ENCODE measurements at regions not wholly inside any gene's neighbourhood (a gene's known extent, or its start where the extent isn't known, plus 50 kb on each side); places are given as distances from the start of the nearest gene placed in this dataset.

DNA sequence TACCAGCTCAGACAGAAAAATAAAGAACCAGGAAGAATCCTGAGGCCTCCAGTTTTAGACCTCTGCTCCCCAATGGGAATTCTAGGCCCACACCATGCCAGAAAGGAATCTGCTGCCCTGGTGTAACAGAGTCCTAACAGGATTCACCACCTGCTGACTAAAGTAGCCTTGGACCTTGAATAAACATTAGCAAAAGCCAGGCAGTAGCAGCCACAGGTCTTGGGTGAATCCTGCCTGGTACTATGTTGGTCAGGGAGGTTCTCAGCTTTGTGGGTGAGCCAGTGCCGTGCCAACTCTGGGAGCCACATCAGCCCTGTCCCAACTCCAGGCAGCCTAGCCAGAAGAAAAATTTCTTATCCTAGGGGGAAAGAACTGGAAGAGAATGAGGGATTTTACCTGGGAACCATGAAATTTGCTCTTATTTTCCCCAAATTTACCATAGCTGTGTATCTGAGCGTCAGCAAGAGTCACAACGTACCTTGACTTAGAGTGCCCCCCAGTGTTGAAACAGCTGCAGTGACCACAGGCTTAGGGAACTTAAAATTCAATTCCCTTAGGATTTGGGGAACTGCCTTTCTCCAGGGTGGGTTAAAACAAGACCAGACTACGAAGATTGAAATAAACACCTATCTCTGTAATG is 1895.6 kb upstream of the PRR20A start:
- peak; percentile 17 for DNase-seq (ENCODE audit: low read depth)

GRCh38 chr13:55255236-55255635 is 1885.5 kb upstream of the PRR20A start:
- DNase-seq (ENCODE audit: low read depth), result no peak

DNA sequence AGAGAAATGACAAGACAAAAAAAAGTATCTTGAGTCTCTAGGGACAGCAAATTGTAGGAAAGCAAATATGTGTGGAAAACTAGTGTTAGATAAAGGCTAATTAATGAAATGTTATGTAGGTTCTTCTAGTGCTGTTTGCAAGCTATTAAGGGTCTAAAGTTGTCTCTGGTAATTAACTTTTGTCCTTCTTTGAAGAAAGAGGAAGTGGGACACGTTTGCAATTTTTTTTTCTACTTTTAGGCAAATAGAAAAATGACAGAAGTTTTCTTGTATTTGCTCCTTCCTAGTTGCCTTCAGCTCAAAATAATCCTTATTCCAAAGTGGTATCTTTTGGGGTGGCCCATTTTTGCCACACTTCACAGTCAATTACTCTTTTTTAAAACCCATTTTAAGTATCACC is 1877.7 kb upstream of the PRR20A start:
- no peak for DNase-seq (ENCODE audit: low read depth)

GRCh38 chr13:55266644-55267043 is 1874.1 kb upstream of the PRR20A start:
- no peak for DNase-seq (ENCODE audit: low read depth)

DNA sequence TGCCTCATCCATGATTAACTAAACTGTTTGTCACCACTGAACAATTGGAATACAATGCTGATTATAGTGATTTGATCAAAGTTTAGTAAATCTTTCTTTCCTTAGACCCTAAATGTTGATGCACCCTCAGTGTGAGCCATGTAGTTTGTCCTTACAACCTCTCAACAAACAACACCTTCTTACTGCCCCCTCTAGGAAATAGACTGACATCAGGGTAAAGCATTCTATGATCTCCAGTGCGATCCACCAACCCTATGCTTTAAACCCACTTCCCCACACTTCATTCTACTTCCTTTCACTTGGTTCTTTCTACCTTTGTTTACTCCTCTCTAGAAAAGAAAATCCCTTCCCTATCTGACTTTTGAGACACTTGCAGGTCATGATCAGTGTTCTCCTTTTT is 1842.5 kb upstream of the PRR20A start:
- no peak for DNase-seq (ENCODE audit: low read depth)

- no peak for DNase-seq (ENCODE audit: low read depth)
Measured at GRCh38 chr13:55302568-55302967, 1838.2 kb upstream of the PRR20A start.

DNA sequence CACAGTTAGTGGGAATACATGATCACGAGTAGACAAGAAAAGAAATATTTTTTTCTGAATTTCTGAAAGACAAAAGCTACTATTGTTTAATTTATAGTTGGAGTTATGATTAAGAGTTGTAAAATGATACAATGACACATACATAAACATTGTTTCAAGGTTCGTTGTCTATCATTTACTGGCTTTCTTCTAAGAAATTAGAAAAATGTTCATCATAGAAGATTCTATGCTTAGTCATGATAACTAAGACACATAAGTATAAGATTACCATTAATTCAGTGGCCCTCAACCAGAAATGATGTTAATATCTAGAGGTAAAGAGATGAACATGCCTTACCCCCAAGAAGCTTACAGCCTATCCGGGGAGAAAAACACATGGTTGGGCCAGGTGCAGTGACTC is 1832.8 kb upstream of the PRR20A start:
- no peak for DNase-seq (ENCODE audit: low read depth)

DNA sequence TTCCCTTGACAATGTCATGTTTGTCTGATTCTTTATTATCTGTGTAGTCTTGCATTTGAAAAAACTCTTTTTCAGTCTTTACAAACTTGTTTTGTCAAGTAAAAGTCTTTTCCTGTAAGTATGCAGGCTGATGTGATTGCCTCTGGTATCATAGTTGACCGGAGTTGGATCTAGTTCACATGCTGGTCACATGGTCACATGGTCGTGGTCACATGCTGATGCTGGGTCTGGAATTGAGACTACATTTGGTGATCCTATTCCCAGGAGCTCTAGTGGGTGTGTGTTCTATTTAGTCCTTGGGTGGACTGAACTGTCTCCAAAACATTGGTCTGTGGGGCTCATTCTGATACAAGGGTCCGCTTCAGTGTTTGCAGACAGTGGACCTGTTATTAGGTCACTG is 1798.8 kb upstream of the PRR20A start:
- DNase-seq (ENCODE audit: low read depth), result no peak

DNA sequence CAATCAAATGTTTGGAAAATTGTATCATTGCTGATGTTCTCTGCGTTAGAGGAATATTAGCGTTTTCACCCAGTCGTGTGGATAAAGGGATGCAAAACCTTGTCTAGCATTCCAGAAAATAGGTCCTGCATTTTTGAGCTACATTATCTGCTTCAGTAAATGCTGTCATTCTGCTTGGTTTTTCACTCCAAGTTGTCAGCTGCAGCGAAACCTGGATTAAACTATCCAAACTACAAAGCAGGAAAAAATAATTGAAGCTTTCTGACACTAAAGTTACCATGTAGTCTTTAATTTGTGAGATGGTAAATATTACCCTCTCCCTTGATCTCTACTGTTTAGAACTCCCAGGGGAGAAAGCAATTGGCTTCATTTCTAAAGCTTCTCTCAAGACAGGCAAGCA is 1795.5 kb upstream of the PRR20A start:
- no peak for DNase-seq (ENCODE audit: low read depth)

GRCh38 chr13:55347528-55347927 is 1793.2 kb upstream of the PRR20A start:
- no peak for DNase-seq (ENCODE audit: low read depth)

- DNase-seq (ENCODE audit: low read depth), result no peak
Measured at GRCh38 chr13:55359067-55359466, 1781.7 kb upstream of the PRR20A start.

DNA sequence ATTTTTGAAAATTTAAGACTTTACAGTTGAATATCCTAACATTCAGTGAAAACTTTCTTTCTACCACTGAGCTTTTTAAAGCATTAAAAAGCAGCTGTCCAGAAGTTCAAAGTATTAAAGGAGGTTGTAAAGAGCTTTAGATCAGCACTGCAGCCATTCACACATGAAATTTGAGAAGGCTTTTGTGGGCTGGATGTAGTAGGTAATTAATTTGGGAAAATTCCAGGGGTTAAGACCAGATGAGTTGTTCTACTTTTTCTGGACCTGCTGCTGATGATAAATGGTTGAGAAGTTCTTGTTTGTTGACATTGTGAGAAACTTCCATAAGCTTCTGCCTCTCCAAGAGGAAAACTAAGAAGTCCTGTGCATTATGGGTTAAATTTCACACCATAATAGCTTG is 1779.6 kb upstream of the PRR20A start:
- DNase-seq (ENCODE audit: low read depth), result peak; percentile 31

DNA sequence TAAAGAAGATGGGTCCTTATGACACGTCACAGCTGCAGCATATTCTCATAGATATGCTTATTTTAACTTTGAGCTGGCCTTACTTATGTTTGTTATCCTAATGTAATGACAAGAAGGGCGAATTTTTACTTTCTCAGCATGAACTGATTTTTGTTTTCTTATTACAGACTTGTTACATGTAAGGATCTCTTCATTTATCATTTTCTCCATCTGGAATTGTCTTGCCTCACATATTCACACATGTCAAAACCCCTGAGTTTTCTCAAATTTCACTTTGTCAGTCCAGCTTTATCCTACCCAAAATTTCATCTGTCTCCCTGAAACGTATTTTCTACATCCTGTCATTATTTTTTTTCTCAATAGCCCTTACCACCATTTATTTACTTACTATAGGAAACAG is 1774.0 kb upstream of the PRR20A start:
- DNase-seq (ENCODE audit: low read depth), result no peak

DNA sequence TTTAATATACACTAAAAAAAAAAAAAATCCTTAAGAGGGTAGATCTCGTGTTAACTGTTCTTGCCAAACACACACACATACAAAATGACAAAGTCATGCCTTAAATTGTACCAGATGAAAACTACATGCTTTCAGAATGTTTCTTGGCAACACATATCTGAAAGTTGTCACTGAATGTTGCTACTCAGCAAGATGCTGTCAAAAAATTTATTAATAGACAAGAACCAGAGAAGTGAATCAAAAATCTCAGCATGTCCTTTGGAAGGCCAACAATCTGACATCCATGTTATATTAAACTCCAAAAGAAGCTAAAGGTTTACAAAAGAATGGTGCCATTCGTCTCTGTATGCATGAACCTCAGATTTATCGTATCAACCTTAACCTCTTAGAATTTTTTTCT is 1746.2 kb upstream of the PRR20A start:
- no peak for DNase-seq (ENCODE audit: low read depth)

DNA sequence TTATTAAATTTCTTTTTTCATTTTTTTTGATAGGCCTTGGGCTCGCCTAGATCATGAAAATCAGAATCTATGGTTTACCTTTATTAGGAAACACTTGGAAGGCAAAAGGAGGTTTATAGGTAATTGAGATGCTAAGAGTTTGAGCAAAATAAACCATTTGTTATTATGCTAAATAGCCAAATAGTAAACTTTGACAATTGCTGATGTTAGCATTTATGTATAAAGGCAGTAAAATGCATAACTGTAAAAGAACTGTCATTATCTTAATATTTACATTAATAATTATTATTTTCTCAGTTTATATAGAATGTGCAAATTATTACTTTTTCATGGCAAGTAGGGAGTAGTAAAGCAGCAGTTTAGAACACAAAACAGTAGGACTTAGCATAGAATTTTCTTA is 1737.8 kb upstream of the PRR20A start:
- no peak for DNase-seq (ENCODE audit: low read depth)

- no peak for DNase-seq (ENCODE audit: low read depth)
Measured at GRCh38 chr13:55403887-55404487, 1736.7 kb upstream of the PRR20A start.

- DNase-seq (ENCODE audit: low read depth), result no peak
Measured at GRCh38 chr13:55410398-55411330, 1730.1 kb upstream of the PRR20A start.

DNA sequence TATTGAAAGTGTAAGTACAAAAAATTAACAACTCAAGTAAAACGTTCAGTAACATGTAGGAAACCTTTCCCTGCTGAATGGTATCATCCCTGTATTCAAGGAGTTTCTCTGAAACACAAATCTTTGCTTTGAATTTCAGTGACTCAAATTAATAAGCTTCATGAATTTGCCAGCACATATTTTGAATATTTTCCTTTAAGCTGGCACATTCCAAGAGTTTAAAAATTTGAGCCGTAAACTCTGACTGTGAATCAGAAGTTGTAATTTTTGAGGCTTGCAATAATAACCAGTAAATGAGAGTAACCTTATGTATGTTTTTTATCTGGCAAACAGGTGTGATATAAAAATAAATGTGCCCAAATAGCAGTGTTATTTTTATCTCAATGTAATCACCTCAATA is 1722.6 kb upstream of the PRR20A start:
- no peak for DNase-seq (ENCODE audit: low read depth)

DNA sequence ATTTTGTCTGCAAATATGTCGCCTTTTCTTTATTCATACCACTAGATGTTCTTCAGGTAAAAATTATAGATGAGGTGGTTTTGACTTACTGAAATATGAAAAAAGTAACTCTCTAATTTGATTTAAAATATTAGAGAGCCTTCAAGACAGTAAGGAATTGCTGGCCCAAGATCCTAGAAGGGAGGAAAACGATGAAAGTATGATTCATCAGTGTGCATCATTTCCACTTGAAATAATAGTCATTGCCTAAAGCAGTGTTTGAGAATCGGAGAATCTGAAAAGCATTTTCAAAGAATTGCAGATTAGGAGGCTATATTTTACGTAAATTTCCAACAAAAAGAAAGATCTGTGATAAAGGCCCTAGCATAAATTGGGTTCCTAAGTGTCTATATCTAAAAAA is 1707.9 kb upstream of the PRR20A start:
- peak; percentile 15 for DNase-seq (ENCODE audit: low read depth)

DNA sequence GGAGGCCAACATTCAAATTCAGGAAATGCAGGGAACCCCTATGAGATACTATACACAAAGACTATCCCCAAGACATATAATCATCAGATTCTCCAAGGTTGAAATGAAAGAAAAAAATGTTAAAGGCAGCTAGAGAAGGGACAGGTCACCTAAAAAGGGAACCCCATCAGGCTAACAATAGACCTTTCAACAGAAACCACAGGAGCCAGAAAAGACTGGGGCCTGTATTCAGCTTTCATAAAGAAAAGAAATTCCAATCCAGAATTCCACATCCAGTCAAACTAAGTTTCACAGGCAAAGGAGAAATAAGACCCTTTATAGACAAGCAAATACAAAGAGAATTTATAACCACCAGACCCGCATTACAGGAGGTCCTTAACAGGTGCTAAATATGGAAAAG is 1703.6 kb upstream of the PRR20A start:
- no peak for DNase-seq (ENCODE audit: low read depth)

GRCh38 chr13:55439450-55439849 is 1701.3 kb upstream of the PRR20A start:
- DNase-seq (ENCODE audit: low read depth), result no peak

- no peak for DNase-seq (ENCODE audit: low read depth)
Measured at GRCh38 chr13:55440465-55441085, 1700.1 kb upstream of the PRR20A start.

DNA sequence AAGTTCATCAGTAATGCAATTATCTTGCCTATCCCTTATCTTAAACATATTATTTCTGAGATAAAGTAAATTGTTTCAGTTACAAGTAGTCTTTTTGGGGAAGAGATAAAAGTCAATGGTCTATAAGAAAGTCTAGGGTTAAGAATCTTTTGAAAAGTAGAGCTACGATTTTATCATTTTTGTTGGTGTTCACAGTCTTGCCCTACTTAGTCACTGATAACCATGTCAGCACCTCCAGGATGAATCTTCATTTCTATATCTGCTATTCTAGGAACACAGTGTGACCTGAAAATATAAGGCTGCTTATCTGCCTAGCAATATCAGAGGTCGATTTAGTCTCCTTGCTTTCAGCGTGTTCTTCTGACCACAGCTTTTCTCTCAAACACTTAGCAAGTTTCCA is 1676.5 kb upstream of the PRR20A start:
- DNase-seq (ENCODE audit: low read depth), result no peak
